K562 (cell line): ENCODE measurements at regions not wholly inside any gene's neighbourhood (a gene's known extent, or its start where the extent isn't known, plus 50 kb on each side); places are given as distances from the start of the nearest gene placed in this dataset.

ENCODE experiments used
- CHD4 ChIP-seq: fragments of 200-600 bp; sonication (generic); IDR thresholded peaks from 3 replicates; pipeline ENCODE4 v1.6.1; 2012; ENCODE audit warnings: low read depth, mild to moderate bottlenecking, mixed read lengths, low read length, inconsistent platforms; ENCODE audit not compliant: insufficient read depth, insufficient replicate concordance, poor library complexity, severe bottlenecking
- DEAF1 ChIP-seq: fragments of 450-650 bp; formaldehyde crosslinking; IDR thresholded peaks from 2 replicates; pipeline ENCODE4 v1.4.0; 2020; ENCODE audit warnings: mild to moderate bottlenecking, moderate library complexity
- E2F8 ChIP-seq: fragments of 450-650 bp; IDR thresholded peaks from 2 replicates; pipeline ENCODE4 v1.7.1; 2018; ENCODE audit warnings: mild to moderate bottlenecking, low read depth; ENCODE audit not compliant: partially characterized antibody
- HDGF ChIP-seq: fragments of 450-650 bp; IDR thresholded peaks from 2 replicates; pipeline ENCODE4 v1.6.1; 2016
- HNRNPLL ChIP-seq: fragments of 200-400 bp; formaldehyde crosslinking; IDR thresholded peaks from 2 replicates; pipeline ENCODE4 v1.6.1; 2017; ENCODE audit warnings: low read length, low read depth, mild to moderate bottlenecking; ENCODE audit not compliant: poor library complexity, severe bottlenecking
- KDM2B ChIP-seq: fragments of 250-450 bp; sonication (Bioruptor Pico); IDR thresholded peaks from 2 replicates; pipeline ENCODE4 v1.8.0; 2021; ENCODE audit warnings: mild to moderate bottlenecking, moderate library complexity
- MEF2A ChIP-seq: IDR thresholded peaks from 2 replicates; pipeline ENCODE4 v1.6.1; 2011; ENCODE audit warnings: low read depth, mild to moderate bottlenecking, low read length, moderate library complexity; ENCODE audit not compliant: control insufficient read depth
- NR2F6 ChIP-seq: fragments of 450-650 bp; formaldehyde crosslinking; IDR thresholded peaks from 2 replicates; pipeline ENCODE4 v1.4.0; 2020; ENCODE audit warnings: mild to moderate bottlenecking
- PURB ChIP-seq: sonication (generic); formaldehyde crosslinking; IDR thresholded peaks from 2 replicates; pipeline ENCODE4 v1.9.0; 2021; ENCODE audit warnings: low read depth, mild to moderate bottlenecking, missing genetic modification reagents
- SAFB ChIP-seq: fragments of 200-400 bp; formaldehyde crosslinking; IDR thresholded peaks from 2 replicates; pipeline ENCODE4 v1.6.1; 2017; ENCODE audit warnings: low read depth, low read length, borderline replicate concordance
- SNIP1 ChIP-seq: fragments of 450-650 bp; IDR thresholded peaks from 2 replicates; pipeline ENCODE4 v1.7.1; 2017; ENCODE audit warnings: low read depth, mild to moderate bottlenecking
- TF ChIP-seq, protein P1 (sequence below): conservative IDR thresholded peaks from 2 replicates; pipeline ENCODE4 v1.6.1; 2011; ENCODE audit warnings: low read depth, mild to moderate bottlenecking, low read length; ENCODE audit not compliant: control insufficient read depth

- TF ChIP-seq DEAF1 (no peak), PURB (CRISPR knock-in tag) (no peak), HDGF (no peak), HNRNPLL (no peak), E2F8 (no peak), NR2F6 (CRISPR knock-in tag) (no peak), KDM2B (CRISPR knock-in tag) (no peak), CHD4 (no peak), SNIP1 (no peak), SAFB (no peak), MEF2A (no peak)
- TF ChIP-seq, protein P1, sequence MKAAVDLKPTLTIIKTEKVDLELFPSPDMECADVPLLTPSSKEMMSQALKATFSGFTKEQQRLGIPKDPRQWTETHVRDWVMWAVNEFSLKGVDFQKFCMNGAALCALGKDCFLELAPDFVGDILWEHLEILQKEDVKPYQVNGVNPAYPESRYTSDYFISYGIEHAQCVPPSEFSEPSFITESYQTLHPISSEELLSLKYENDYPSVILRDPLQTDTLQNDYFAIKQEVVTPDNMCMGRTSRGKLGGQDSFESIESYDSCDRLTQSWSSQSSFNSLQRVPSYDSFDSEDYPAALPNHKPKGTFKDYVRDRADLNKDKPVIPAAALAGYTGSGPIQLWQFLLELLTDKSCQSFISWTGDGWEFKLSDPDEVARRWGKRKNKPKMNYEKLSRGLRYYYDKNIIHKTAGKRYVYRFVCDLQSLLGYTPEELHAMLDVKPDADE: no peak
- TF ChIP-seq, all 486 proteins: peak for 0
Measured at GRCh38 chr6:132142308-132142707, 191.1 kb upstream of the CCN2 start (continued).
